Psoas muscle (tissue), 7 donors: ENCODE measurements at regions not wholly inside any gene's neighbourhood (a gene's known extent, or its start where the extent isn't known, plus 50 kb on each side); places are given as distances from the start of the nearest gene placed in this dataset.

Source experiments
- ATAC-seq, 4 donors: fragments of 200-7000 bp; cut with Tn5 transposase; one replicate each; pipeline ENCODE4 v1.9.1; 2020; ENCODE audit warnings: moderate library complexity in 3 of 4, mild to moderate bottlenecking in 2 of 4
- DNase-seq, 2 donors: peaks; one replicate each; pipeline ENCODE4 v3.0.0-alpha.2; 2020
- H3K27ac ChIP-seq: fragments of 200-600 bp; one replicate; pipeline ENCODE4 v1.8.0; 2022
- H3K27me3 ChIP-seq, 3 donors: fragments of 200-600 bp in 1 of 3; one replicate each; pipeline versions ENCODE4 v1.6.1 to v1.8.0; 2013 to 2022; ENCODE audit warnings: low read length in 2 of 3, mild to moderate bottlenecking in 2 of 3, moderate library complexity in 1 of 3; ENCODE audit not compliant: insufficient read depth in 3 of 3
- H3K36me3 ChIP-seq, 2 donors: fragments of 200-600 bp in 1 of 2; one replicate each; pipeline versions ENCODE4 v1.6.1 to v1.8.0; 2013 to 2022; ENCODE audit warnings: low read depth in 1 of 2, mild to moderate bottlenecking in 1 of 2, moderate library complexity in 1 of 2; ENCODE audit not compliant: insufficient read depth in 1 of 2
- H3K4me1 ChIP-seq: fragments of 200-600 bp; one replicate; pipeline ENCODE4 v1.8.0; 2022
- H3K4me3 ChIP-seq: fragments of 200-600 bp; one replicate; pipeline ENCODE4 v1.8.0; 2022; ENCODE audit warnings: mild to moderate bottlenecking
- H3K9me3 ChIP-seq: fragments of 200-600 bp; one replicate; pipeline ENCODE4 v1.8.0; 2022
- CTCF ChIP-seq: fragments of 200-600 bp; IDR thresholded peaks from one replicate; pipeline ENCODE4 v1.8.0; 2022; ENCODE audit warnings: antibody characterized with exemption
- WGBS, 3 donors: extraction: QIAGEN DNeasy Blood & Tissue Kit; methylation state at CpG; one replicate each; pipeline versions ENCODE4 v1.1.6 to v1.1.7; 2013; 5-methylcytosine and 5-hydroxymethylcytosine counted together
- intact Hi-C, 2 donors: fragments of 100-400 bp; cut with DNase I; formaldehyde crosslinking; loops; one replicate each; pipeline versions ENCODE4 v1.11.0 to v1.14.2; 2022
- donor health status: healthy with polysubstance abuse.
- donor health status: DM: no; HTN: no; CAD: no; lungs with moderate emphysema.
- donor health status: Bipolar disorder and iron deficiency.
- donor health status: healthy.
- donor health status: DM: yes; HTN: yes; CAD: no.
- donor health status: DM: no; HTN: no; CAD: no.
- donor health status: DM: yes; HTN: yes; CAD: no.

- H3K9me3 ChIP-seq, result no peaks in the 10 kb centered on the region
- no peak for ATAC-seq
- H3K36me3 ChIP-seq, result no peaks in the 10 kb centered on the region
- TF ChIP-seq CTCF, result no peak
- no peaks in the 10 kb centered on the region for H3K27me3 ChIP-seq
- DNase-seq, result no peak
- WGBS, 3 donors, result 91 to 94% (median 94%) methylated on average over 3 of the region's 3 CpGs
- no peak overlapping the region for H3K4me3 ChIP-seq
- intact Hi-C loops, result no loop called here
- H3K4me1 ChIP-seq, result no peaks in the 10 kb centered on the region
- no peak overlapping the region for H3K27ac ChIP-seq
Observed at GRCh38 chr7:77476871-77477270, 60.2 kb upstream of the PTPN12 start.

GRCh38 chr7:77475181-77475580 is 59.0 kb upstream of the GSAP start:
- Histone ChIP-seq H3K36me3 (no peaks in the 10 kb centered on the region), H3K27ac (no peak overlapping the region), H3K9me3 (no peaks in the 10 kb centered on the region), H3K27me3 (no peaks in the 10 kb centered on the region), H3K4me1 (no peaks in the 10 kb centered on the region), H3K4me3 (no peak overlapping the region)
- DNase-seq, result no peak
- intact Hi-C loops, result no loop called here
- no peak for TF ChIP-seq CTCF
- no peak for ATAC-seq

GRCh38 chr7:77474756-77475155 is 58.6 kb upstream of the GSAP start:
- ATAC-seq, result no peak
- WGBS, 3 donors, result 73 to 84% (median 75%) methylated on average over 3 of the region's 3 CpGs
- intact Hi-C loops, result no loop called here

GRCh38 chr7:77473229-77474005 is 57.3 kb upstream of the GSAP start:
- Histone ChIP-seq H3K4me1 (no peaks in the 10 kb centered on the region), H3K4me3 (no peak overlapping the region), H3K36me3 (no peaks in the 10 kb centered on the region), H3K27ac (no peak overlapping the region), H3K27me3 (no peaks in the 10 kb centered on the region), H3K9me3 (no peaks in the 10 kb centered on the region)
- intact Hi-C loops, result no loop called here
- ATAC-seq (no peak), DNase-seq (no peak)
- 76 to 77% (median 77%) methylated on average over 8 of the region's 8 CpGs for WGBS, 3 donors
- no peak for TF ChIP-seq CTCF

More at GRCh38 chr7:77474756-77475155, 58.6 kb upstream of the GSAP start:
- no peak overlapping the region for H3K27ac ChIP-seq
- no peaks in the 10 kb centered on the region for H3K9me3 ChIP-seq
- no peaks in the 10 kb centered on the region for H3K4me1 ChIP-seq
- H3K4me3 ChIP-seq, result no peak overlapping the region
- H3K27me3 ChIP-seq, result no peaks in the 10 kb centered on the region
- TF ChIP-seq CTCF, result no peak
- no peak for DNase-seq
- no peaks in the 10 kb centered on the region for H3K36me3 ChIP-seq

- DNase-seq, result no peak
- intact Hi-C loops, result no loop called here
- H3K27me3 ChIP-seq, result no peaks in the 10 kb centered on the region
- no peak for ATAC-seq
- WGBS, 3 donors, result 92 to 94% (median 94%) methylated on average over 1 of the region's 1 CpG
- no peak overlapping the region for H3K27ac ChIP-seq
- H3K36me3 ChIP-seq, result no peaks in the 10 kb centered on the region
- H3K4me1 ChIP-seq, result no peaks in the 10 kb centered on the region
- no peak for TF ChIP-seq CTCF
- no peaks in the 10 kb centered on the region for H3K9me3 ChIP-seq
- no peak overlapping the region for H3K4me3 ChIP-seq
Observed at GRCh38 chr7:77469927-77470326, 53.8 kb upstream of the GSAP start.
